HepG2 (cell line): ENCODE measurements at regions not wholly inside any gene's neighbourhood (a gene's known extent, or its start where the extent isn't known, plus 50 kb on each side); places are given as distances from the start of the nearest gene placed in this dataset.

ENCODE experiments used
- ATAC-seq: fragments of 200-7000 bp; cut with Tn5 transposase; 3 replicates; pipeline ENCODE4 v1.9.1; 2020; ENCODE audit warnings: mild to moderate bottlenecking, moderate library complexity
- BruUV-seq: library from RNA; stranded (reverse); fragments of 400-500 nt; replicated peaks from 2 replicates; lab custom pipeline; 2021; lab: Mats Ljungman, UMichigan
- CTCF ChIA-PET: fragments of 300-600 bp; formaldehyde crosslinking; extraction: SDS; loops from one replicate; lab custom pipeline; 2021; ENCODE audit warnings: low total read pairs, inconsistent platforms, low intra/inter-chr PET ratio; lab: Yijun Ruan, JAX
- POLR2A ChIA-PET: fragments of 350-600 bp; sonication (Branson Sonifier 250); formaldehyde crosslinking; loops from one replicate; lab custom pipeline; 2020; ENCODE audit warnings: antibody characterized with exemption, inconsistent platforms; lab: Yijun Ruan, JAX
- DNase-seq: peaks from one replicate; pipeline ENCODE4 v3.0.0-alpha.2; 2015; ENCODE audit warnings: low spot score
- FAIRE-seq: peaks from 3 replicates; lab custom pipeline; 2011; peaks lifted over from hg19 to GRCh38; lab: Jason Lieb, UNC
- H2AFZ ChIP-seq: one replicate; pipeline ENCODE4 v1.6.1; 2011; ENCODE audit warnings: low read length, inconsistent platforms
- H3K27ac ChIP-seq: fragments of 300-600 bp; 3 replicates; pipeline ENCODE4 v1.8.0; 2011; ENCODE audit warnings: mixed run types, mild to moderate bottlenecking, mixed read lengths, low read length, inconsistent platforms; ENCODE audit not compliant: insufficient read depth; ENCODE audit errors: extremely low read length
- H3K27me3 ChIP-seq, 2 experiments: fragments of 200-600 bp in 1 of 2; 2 replicates in 1 of 2; 3 replicates in 1 of 2; pipeline versions ENCODE4 v1.6.0 to v1.8.0; 2011; ENCODE audit warnings: low read length in 2 of 2, mild to moderate bottlenecking in 2 of 2, moderate library complexity in 2 of 2, inconsistent platforms in 1 of 2; ENCODE audit not compliant: insufficient read depth in 2 of 2, control insufficient read depth in 1 of 2
- H3K36me3 ChIP-seq, 2 experiments: fragments of 200-600 bp in 1 of 2; replicated peaks in 1 of 2; 2 replicates in 1 of 2; 3 replicates in 1 of 2; pipeline versions ENCODE4 v1.5.1 to v1.8.0; 2011; ENCODE audit warnings: low read length in 2 of 2, inconsistent platforms in 1 of 2; ENCODE audit not compliant: insufficient read depth in 2 of 2, control insufficient read depth in 1 of 2
- H3K4me1 ChIP-seq: 2 replicates; pipeline ENCODE4 v1.5.1; 2012; ENCODE audit warnings: low read length, inconsistent platforms; ENCODE audit not compliant: insufficient read depth
- H3K4me2 ChIP-seq: 2 replicates; pipeline ENCODE4 v1.6.0; 2011; ENCODE audit warnings: low read depth, low read length, inconsistent platforms
- H3K4me3 ChIP-seq, 3 experiments: fragments of 200-600 bp in 1 of 3; sonication (generic), shearing (Covaris generic) in 1 of 3; replicated peaks in 1 of 3; 2 replicates each; pipeline ENCODE4 v1.5.1; 2011 to 2016; ENCODE audit warnings: low read length in 3 of 3, inconsistent platforms in 2 of 3, low read depth in 2 of 3, mild to moderate bottlenecking in 2 of 3, control low read depth in 1 of 3, mixed read lengths in 1 of 3; ENCODE audit not compliant: insufficient read depth in 1 of 3
- H3K79me2 ChIP-seq: one replicate; pipeline ENCODE4 v1.6.1; 2011; ENCODE audit warnings: low read length, inconsistent platforms; ENCODE audit not compliant: insufficient read depth
- H3K9ac ChIP-seq: 2 replicates; pipeline ENCODE4 v1.6.0; 2011; ENCODE audit warnings: mild to moderate bottlenecking, low read depth, low read length, inconsistent platforms; ENCODE audit not compliant: insufficient read depth
- H3K9me3 ChIP-seq: 2 replicates; pipeline ENCODE4 v1.5.1; 2012; ENCODE audit warnings: mild to moderate bottlenecking, low read length
- H4K20me1 ChIP-seq: 2 replicates; pipeline ENCODE4 v1.6.0; 2011; ENCODE audit warnings: inconsistent platforms, mild to moderate bottlenecking, low read length, moderate library complexity; ENCODE audit not compliant: insufficient read depth
- ATF4 ChIP-seq, 2 experiments: fragments of 450-650 bp in 1 of 2; sonication (generic) in 1 of 2; formaldehyde crosslinking; IDR thresholded peaks; 2 replicates each; pipeline versions ENCODE4 v1.5.0 to v1.8.0; 2020 to 2022; ENCODE audit warnings: mild to moderate bottlenecking in 1 of 2, missing genetic modification reagents in 1 of 2
- CBX1 ChIP-seq: IDR thresholded peaks from one replicate; pipeline ENCODE4 v1.6.1; 2016; ENCODE audit warnings: antibody characterized with exemption, low read depth
- IKZF4 ChIP-seq: sonication (generic); formaldehyde crosslinking; IDR thresholded peaks from 2 replicates; pipeline ENCODE4 v1.5.1; 2020; ENCODE audit warnings: borderline replicate concordance, mild to moderate bottlenecking, low read depth, missing genetic modification reagents; ENCODE audit errors: not compliant biosample characterization
- NONO ChIP-seq, 2 experiments: fragments of 450-650 bp in 1 of 2; sonication (generic) in 1 of 2; formaldehyde crosslinking in 1 of 2; IDR thresholded peaks in 1 of 2; conservative IDR thresholded peaks in 1 of 2; 2 replicates each; pipeline versions ENCODE4 v1.6.1 to v1.8.0; 2017 to 2022; ENCODE audit warnings: mild to moderate bottlenecking in 1 of 2, missing genetic modification reagents in 1 of 2, moderate library complexity in 1 of 2
- POLR2A ChIP-seq, 2 experiments: IDR thresholded peaks; 2 replicates each; pipeline ENCODE4 v1.6.1; 2011; ENCODE audit warnings: low read depth in 2 of 2, low read length in 2 of 2, mild to moderate bottlenecking in 1 of 2, moderate library complexity in 1 of 2; ENCODE audit not compliant: insufficient read depth in 1 of 2
- RAD51 ChIP-seq: fragments of 450-650 bp; IDR thresholded peaks from 2 replicates; pipeline ENCODE4 v1.6.1; 2016; ENCODE audit warnings: borderline replicate concordance
- RBFOX2 ChIP-seq: fragments of 200-400 bp; formaldehyde crosslinking; IDR thresholded peaks from 2 replicates; pipeline ENCODE4 v1.6.1; 2017; ENCODE audit warnings: low read depth, mild to moderate bottlenecking, low read length
- ZMYM3 ChIP-seq: sonication (generic); formaldehyde crosslinking; IDR thresholded peaks from 2 replicates; pipeline ENCODE4 v1.5.1; 2020; ENCODE audit warnings: mild to moderate bottlenecking, missing genetic modification reagents
- ZNF501 ChIP-seq: sonication (generic); formaldehyde crosslinking; IDR thresholded peaks from 2 replicates; pipeline ENCODE4 v1.5.1; 2020; ENCODE audit warnings: mild to moderate bottlenecking, moderate library complexity, missing genetic modification reagents
- WGBS: methylation state at CpG from one replicate; pipeline ENCODE4 v1.1.6; 2017; ENCODE audit warnings: low lambda C conversion rate; 5-methylcytosine and 5-hydroxymethylcytosine counted together
- in situ Hi-C: cut with HindIII; loops from 2 replicates; pipeline ENCODE4 v1.10.0; 2017; ENCODE audit warnings: low pct_unique_long_range_greater_than_20kb; ENCODE audit not compliant: extremely low pct_ligation_motif_present
- intact Hi-C: fragments of 100-400 bp; cut with micrococcal nuclease; formaldehyde crosslinking; loops from one replicate; pipeline ENCODE4 v1.10.0; 2022; ENCODE audit not compliant: unreplicated experiment
- TF ChIP-seq, protein P1 (sequence below): sonication (generic); formaldehyde crosslinking; IDR thresholded peaks from 2 replicates; pipeline ENCODE4 v1.5.0; 2020; ENCODE audit warnings: missing genetic modification reagents

GRCh38 chr1:188155261-188155660 lies 1326.5 kb downstream of the PLA2G4A start:
- DNase-seq (no peak), FAIRE-seq (no peak), ATAC-seq (no peak)
- in situ Hi-C loops = no loop called here
- CTCF ChIA-PET = no interaction called here
- no TSS peak for BruUV-seq
- Histone ChIP-seq H3K27me3 (no peaks in the 10 kb centered on the region), H3K9ac (no peak overlapping the region), H3K9me3 (no peaks in the 10 kb centered on the region), H3K27ac (no peak overlapping the region), H3K4me2 (no peak overlapping the region), H2AFZ (no peak overlapping the region), H4K20me1 (no peaks in the 10 kb centered on the region), H3K4me1 (no peaks in the 10 kb centered on the region), H3K4me3 (no peak overlapping the region), H3K36me3 (no peaks in the 10 kb centered on the region), H3K79me2 (no peaks in the 10 kb centered on the region)
- POLR2A ChIA-PET = no interaction called here
- intact Hi-C loops = no loop called here
- TF ChIP-seq ATF4 (CRISPR knock-in tag; IDR thresholded peaks at IDR 0.05) (no peak), CBX1 (no peak), ZNF501 (CRISPR knock-in tag) (no peak), IKZF4 (no peak), POLR2A (IDR thresholded peaks at IDR 0.05; ENCODE audit: insufficient read depth in 1 of 2, low read depth in 2 of 2, low read length in 2 of 2) (no peak), ZMYM3 (CRISPR knock-in tag) (no peak), RBFOX2 (no peak)
- TF ChIP-seq, protein P1, sequence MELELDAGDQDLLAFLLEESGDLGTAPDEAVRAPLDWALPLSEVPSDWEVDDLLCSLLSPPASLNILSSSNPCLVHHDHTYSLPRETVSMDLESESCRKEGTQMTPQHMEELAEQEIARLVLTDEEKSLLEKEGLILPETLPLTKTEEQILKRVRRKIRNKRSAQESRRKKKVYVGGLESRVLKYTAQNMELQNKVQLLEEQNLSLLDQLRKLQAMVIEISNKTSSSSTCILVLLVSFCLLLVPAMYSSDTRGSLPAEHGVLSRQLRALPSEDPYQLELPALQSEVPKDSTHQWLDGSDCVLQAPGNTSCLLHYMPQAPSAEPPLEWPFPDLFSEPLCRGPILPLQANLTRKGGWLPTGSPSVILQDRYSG (CRISPR knock-in tag) = no peak

GRCh38 chr1:188164459-188164858 lies 1335.7 kb downstream of the PLA2G4A start:
- Histone ChIP-seq H3K4me1 (no peaks in the 10 kb centered on the region), H3K4me2 (no peak overlapping the region), H3K4me3 (no peak overlapping the region), H3K27me3 (no peaks in the 10 kb centered on the region), H2AFZ (no peak overlapping the region), H4K20me1 (no peaks in the 10 kb centered on the region), H3K9me3 (no peaks in the 10 kb centered on the region), H3K79me2 (no peaks in the 10 kb centered on the region), H3K9ac (no peak overlapping the region), H3K36me3 (no peaks in the 10 kb centered on the region), H3K27ac (no peak overlapping the region)
- in situ Hi-C loops = no loop called here
- DNase-seq = no peak
- 0% methylated on average over 3 of the region's 3 CpGs for WGBS
- ChIA-PET CTCF (no interaction called here), POLR2A (no interaction called here)
- TF ChIP-seq RAD51 (peak; percentile 54; the same call in 1 of the 2 replicates), NONO (IDR thresholded peaks at IDR 0.05) (no peak), NONO (CRISPR knock-in tag; conservative IDR thresholded peaks at IDR 0.05) (no peak)
- BruUV-seq = no TSS peak
- ATAC-seq = no peak
- intact Hi-C loops = no loop called here
- no peak for FAIRE-seq
